ENCODE measurements at regions not wholly inside any gene's neighbourhood (a gene's known extent, or its start where the extent isn't known, plus 50 kb on each side); places are given as distances from the start of the nearest gene placed in this dataset.
"Not testable (repeated sequence)": the region's sequence is repeated elsewhere in the genome, so short reads cannot be mapped to it uniquely, and the experiment has no call there.

DNA sequence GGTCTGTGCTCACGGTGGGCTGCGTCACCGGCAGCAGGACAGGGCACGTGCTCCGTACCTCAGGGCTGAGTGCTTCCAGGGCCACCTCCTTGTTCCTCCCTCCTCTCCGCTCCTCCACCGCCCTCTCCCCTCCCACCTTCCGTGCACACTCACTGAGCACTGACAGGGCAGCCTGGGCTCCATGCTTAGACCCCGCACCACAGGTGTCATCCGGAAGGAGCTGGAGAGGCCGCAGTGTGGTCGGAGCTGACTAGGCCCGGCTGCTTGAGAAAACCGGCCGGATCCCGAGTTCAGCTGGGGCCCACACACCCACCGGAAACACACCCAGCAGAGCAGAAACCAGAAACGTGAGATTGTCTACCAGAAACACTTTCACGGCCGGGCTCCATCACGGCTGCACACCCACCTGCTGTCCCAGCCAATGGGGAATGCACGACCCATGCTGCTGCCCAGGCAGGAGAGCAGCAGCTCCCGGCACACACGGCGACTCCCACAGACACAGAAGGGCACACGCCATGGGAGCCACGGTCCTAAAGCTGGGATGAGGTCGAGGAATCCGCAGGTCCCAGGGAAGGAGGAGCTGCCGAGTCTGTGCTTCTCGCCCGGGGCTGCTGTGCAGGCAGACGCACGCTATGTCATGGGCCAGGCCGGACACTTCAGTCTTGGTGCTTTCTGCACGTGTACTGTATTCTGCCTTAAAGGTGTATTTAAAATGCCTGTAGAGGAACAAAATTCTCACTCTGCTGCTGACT is 55.0 kb upstream of the ZNF469 start:
- no peaks in the 10 kb centered on the region for H3K27me3 ChIP-seq (replicated peaks; ENCODE audit: control insufficient read depth, insufficient read depth, low read length, poor library complexity, severe bottlenecking)
- no peaks in the 10 kb centered on the region for H3K4me1 ChIP-seq (ENCODE audit: control insufficient read depth, insufficient read depth, low read length, poor library complexity, severe bottlenecking)
- DNase-seq, result no peak
- no peaks in the 10 kb centered on the region for H3K9me3 ChIP-seq (ENCODE audit: control insufficient read depth, low read length)
- H3K27ac ChIP-seq (ENCODE audit: insufficient read depth, low read length, poor library complexity, severe bottlenecking), result no peak overlapping the region
- no peak overlapping the region for H3K4me3 ChIP-seq (ENCODE audit: insufficient read depth, low read depth, low read length, poor library complexity, severe bottlenecking)
- no peaks in the 10 kb centered on the region for H3K36me3 ChIP-seq (ENCODE audit: control insufficient read depth, insufficient read depth, low read length)

GRCh38 chr16:88328313-88328980 is 54.3 kb upstream of the ZNF469 start:
- DNase-seq, result no peak
- H3K4me1 ChIP-seq (ENCODE audit: control insufficient read depth, insufficient read depth, low read length, poor library complexity, severe bottlenecking), result no peaks in the 10 kb centered on the region
- no peaks in the 10 kb centered on the region for H3K9me3 ChIP-seq (ENCODE audit: control insufficient read depth, low read length)
- H3K4me3 ChIP-seq (ENCODE audit: insufficient read depth, low read depth, low read length, poor library complexity, severe bottlenecking), result no peak overlapping the region
- H3K27me3 ChIP-seq (replicated peaks; ENCODE audit: control insufficient read depth, insufficient read depth, low read length, poor library complexity, severe bottlenecking), result no peaks in the 10 kb centered on the region
- H3K27ac ChIP-seq (ENCODE audit: insufficient read depth, low read length, poor library complexity, severe bottlenecking), result no peak overlapping the region
- H3K36me3 ChIP-seq (ENCODE audit: control insufficient read depth, insufficient read depth, low read length), result no peaks in the 10 kb centered on the region

- no peaks in the 10 kb centered on the region for H3K9me3 ChIP-seq (ENCODE audit: control insufficient read depth, low read length)
- H3K36me3 ChIP-seq (ENCODE audit: control insufficient read depth, insufficient read depth, low read length), result no peaks in the 10 kb centered on the region
- no peaks in the 10 kb centered on the region for H3K27me3 ChIP-seq (replicated peaks; ENCODE audit: control insufficient read depth, insufficient read depth, low read length, poor library complexity, severe bottlenecking)
- H3K4me3 ChIP-seq (ENCODE audit: insufficient read depth, low read depth, low read length, poor library complexity, severe bottlenecking), result no peak overlapping the region
- no peaks in the 10 kb centered on the region for H3K4me1 ChIP-seq (ENCODE audit: control insufficient read depth, insufficient read depth, low read length, poor library complexity, severe bottlenecking)
- no peak for DNase-seq
- no peak overlapping the region for H3K27ac ChIP-seq (ENCODE audit: insufficient read depth, low read length, poor library complexity, severe bottlenecking)
These were observed 52.7 kb upstream of the ZNF469 start for GRCh38 chr16:88329726-88330700.

GRCh38 chr16:88330971-88331890 is 51.5 kb upstream of the ZNF469 start:
- H3K4me1 ChIP-seq (ENCODE audit: control insufficient read depth, insufficient read depth, low read length, poor library complexity, severe bottlenecking), result no peaks in the 10 kb centered on the region
- no peak overlapping the region for H3K27ac ChIP-seq (ENCODE audit: insufficient read depth, low read length, poor library complexity, severe bottlenecking)
- H3K4me3 ChIP-seq (ENCODE audit: insufficient read depth, low read depth, low read length, poor library complexity, severe bottlenecking), result no peak overlapping the region

DNA sequence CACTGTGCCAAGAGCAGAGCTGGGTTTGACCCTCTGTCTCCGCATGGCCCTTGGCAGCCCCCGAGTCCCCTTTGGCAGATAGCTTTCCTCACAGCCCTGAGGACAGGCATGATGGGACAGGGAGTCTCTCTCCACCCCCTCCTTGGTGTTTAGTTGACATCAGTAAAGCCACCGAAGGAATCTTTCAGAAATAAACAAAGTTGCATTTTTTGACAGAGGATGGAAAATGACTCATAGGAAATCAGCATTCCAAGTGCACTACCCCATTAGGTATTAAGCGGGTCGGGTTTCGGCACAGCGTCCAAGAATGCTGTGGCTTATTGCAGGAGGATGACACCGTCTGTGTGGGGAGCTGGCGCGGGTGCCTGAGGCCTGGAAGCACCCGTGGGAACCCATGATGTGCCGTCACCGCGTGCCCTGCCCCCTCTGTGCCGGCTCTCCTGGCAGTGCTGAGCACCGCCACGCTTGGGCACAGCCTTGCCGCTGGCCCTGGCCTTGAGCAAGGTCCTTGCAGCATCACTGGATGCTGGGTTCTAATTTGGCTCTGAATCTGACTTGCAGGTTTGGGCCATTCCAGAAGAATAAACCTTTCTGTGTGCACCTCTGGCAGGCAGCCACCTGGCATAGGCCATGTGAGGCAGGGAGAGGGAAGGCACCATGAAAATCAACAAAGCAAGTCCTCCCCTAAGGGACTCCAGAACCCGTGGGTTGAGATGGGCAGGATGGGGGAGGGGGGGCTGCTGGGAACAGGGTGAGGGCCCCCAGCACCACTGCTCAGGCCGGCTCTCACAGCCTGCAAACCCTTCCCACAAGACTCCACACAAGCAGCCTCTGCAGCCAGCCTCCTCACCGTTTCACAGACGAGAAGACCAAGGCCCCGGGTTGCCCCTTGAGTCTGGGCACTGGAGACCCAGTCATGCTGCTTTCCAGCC is 50.5 kb upstream of the ZNF469 start:
- H3K27me3 ChIP-seq (replicated peaks; ENCODE audit: control insufficient read depth, insufficient read depth, low read length, poor library complexity, severe bottlenecking), result no peaks in the 10 kb centered on the region
- H3K4me1 ChIP-seq (ENCODE audit: control insufficient read depth, insufficient read depth, low read length, poor library complexity, severe bottlenecking), result no peaks in the 10 kb centered on the region
- DNase-seq, result no peak
- no peak overlapping the region for H3K27ac ChIP-seq (ENCODE audit: insufficient read depth, low read length, poor library complexity, severe bottlenecking)
- no peak overlapping the region for H3K4me3 ChIP-seq (ENCODE audit: insufficient read depth, low read depth, low read length, poor library complexity, severe bottlenecking)
- H3K36me3 ChIP-seq (ENCODE audit: control insufficient read depth, insufficient read depth, low read length), result no peaks in the 10 kb centered on the region
- H3K9me3 ChIP-seq (ENCODE audit: control insufficient read depth, low read length), result no peaks in the 10 kb centered on the region

More at GRCh38 chr16:88330971-88331890, 51.5 kb upstream of the ZNF469 start:
- Histone ChIP-seq H3K9me3 (ENCODE audit: control insufficient read depth, low read length) (no peaks in the 10 kb centered on the region), H3K27me3 (replicated peaks; ENCODE audit: control insufficient read depth, insufficient read depth, low read length, poor library complexity, severe bottlenecking) (no peaks in the 10 kb centered on the region), H3K36me3 (ENCODE audit: control insufficient read depth, insufficient read depth, low read length) (no peaks in the 10 kb centered on the region)
- DNase-seq, result no peak

GRCh38 chr16:88332921-88333825 is 49.6 kb upstream of the ZNF469 start:
- H3K27me3 ChIP-seq (replicated peaks; ENCODE audit: control insufficient read depth, insufficient read depth, low read length, poor library complexity, severe bottlenecking); H3K4me1 ChIP-seq (ENCODE audit: control insufficient read depth, insufficient read depth, low read length, poor library complexity, severe bottlenecking); H3K36me3 ChIP-seq (ENCODE audit: control insufficient read depth, insufficient read depth, low read length); H3K9me3 ChIP-seq (ENCODE audit: control insufficient read depth, low read length); H3K27ac ChIP-seq (ENCODE audit: insufficient read depth, low read length, poor library complexity, severe bottlenecking); H3K4me3 ChIP-seq (ENCODE audit: insufficient read depth, low read depth, low read length, poor library complexity, severe bottlenecking); DNase-seq: not testable (repeated sequence)
